Endothelial cell of umbilical vein (primary cell): ENCODE measurements at regions not wholly inside any gene's neighbourhood (a gene's known extent, or its start where the extent isn't known, plus 50 kb on each side); places are given as distances from the start of the nearest gene placed in this dataset.

Experiments used
- CTCF ChIP-seq, 2 donors: IDR thresholded peaks; 1 replicate in 1 of 2; 2 replicates in 1 of 2; pipeline ENCODE4 v1.5.1; 2011; ENCODE audit warnings: low read length in 2 of 2, mild to moderate bottlenecking in 2 of 2, moderate library complexity in 2 of 2, control low read depth in 1 of 2, inconsistent platforms in 1 of 2, low read depth in 1 of 2; ENCODE audit not compliant: insufficient read depth in 1 of 2; ENCODE audit errors: extremely low read depth in 1 of 2
- EZH2 ChIP-seq: IDR thresholded peaks from 2 replicates; pipeline ENCODE4 v1.6.1; 2012; ENCODE audit warnings: borderline replicate concordance, low read depth, mild to moderate bottlenecking, moderate library complexity, low read length, inconsistent platforms; ENCODE audit not compliant: severe bottlenecking
- MAX ChIP-seq: IDR thresholded peaks from 2 replicates; pipeline ENCODE4 v1.6.1; 2011; ENCODE audit not compliant: insufficient read depth, insufficient read length
- POLR2A ChIP-seq: IDR thresholded peaks from 2 replicates; pipeline ENCODE4 v1.6.1; 2012; ENCODE audit warnings: low read depth, mild to moderate bottlenecking, control low read depth, low read length
- POLR2AphosphoS5 ChIP-seq: IDR thresholded peaks from 2 replicates; pipeline ENCODE4 v1.6.1; 2012; ENCODE audit warnings: low read depth, mild to moderate bottlenecking, control low read depth, low read length, moderate library complexity; ENCODE audit not compliant: insufficient read depth

- no peak for TF ChIP-seq MAX
- TF ChIP-seq POLR2A = no peak
- TF ChIP-seq POLR2AphosphoS5 = no peak
- no peak for TF ChIP-seq EZH2
- no peak for TF ChIP-seq CTCF (IDR thresholded peaks at IDR 0.05; ENCODE audit: extremely low read depth in 1 of 2, insufficient read depth in 1 of 2, low read depth in 1 of 2, low read length in 2 of 2)
Observed at GRCh38 chr2:238975408-238975807, 127.5 kb downstream of the TWIST2 start.
